GM19452 (cell line): ENCODE measurements at regions not wholly inside any gene's neighbourhood (a gene's known extent, or its start where the extent isn't known, plus 50 kb on each side); places are given as distances from the start of the nearest gene placed in this dataset.
"Not testable (repeated sequence)": the region's sequence is repeated elsewhere in the genome, so short reads cannot be mapped to it uniquely, and the experiment has no call there.

ENCODE experiments used
- ATAC-seq: cut with Tn5 transposase; IDR thresholded peaks from one replicate; pipeline ENCODE4 v1.9.1; 2021; ENCODE audit not compliant: unreplicated experiment

- no peak for ATAC-seq
Observed at GRCh38 chr20:58043236-58044140, 185.0 kb downstream of the ANKRD60 start.

GRCh38 chr20:58042591-58042990, 185.9 kb downstream of the ANKRD60 start:
- no peak for ATAC-seq

- ATAC-seq = no peak
Observed at GRCh38 chr20:58040447-58041290, 187.8 kb downstream of the ANKRD60 start.

GRCh38 chr20:58039274-58040092, 189.0 kb downstream of the ANKRD60 start:
- ATAC-seq = no peak

GRCh38 chr20:58038123-58038654, 190.3 kb downstream of the ANKRD60 start:
- ATAC-seq = no peak

- no peak for ATAC-seq
Observed at GRCh38 chr20:58037631-58038030, 190.8 kb downstream of the ANKRD60 start.

GRCh38 chr20:58033026-58033536, 195.4 kb downstream of the ANKRD60 start:
- ATAC-seq = no peak

- ATAC-seq = no peak
Observed at GRCh38 chr20:58032599-58032998, 195.9 kb downstream of the ANKRD60 start.

- ATAC-seq = not testable (repeated sequence)
Observed at GRCh38 chr20:58031350-58031749, 197.1 kb downstream of the ANKRD60 start.

- ATAC-seq = no peak
Observed at GRCh38 chr20:58028123-58028522, 200.3 kb downstream of the ANKRD60 start.

- no peak for ATAC-seq
Observed at GRCh38 chr20:58026361-58026760, 202.1 kb downstream of the ANKRD60 start.

GRCh38 chr20:58025233-58025632, 203.2 kb downstream of the ANKRD60 start:
- ATAC-seq = no peak

GRCh38 chr20:58024241-58024721, 204.2 kb downstream of the ANKRD60 start:
- no peak for ATAC-seq

GRCh38 chr20:58023781-58024180, 204.7 kb downstream of the ANKRD60 start:
- no peak for ATAC-seq

GRCh38 chr20:58023346-58023745, 205.1 kb downstream of the ANKRD60 start:
- no peak for ATAC-seq

- ATAC-seq = no peak
Observed at GRCh38 chr20:58022711-58023110, 205.7 kb downstream of the ANKRD60 start.

GRCh38 chr20:58021481-58021880, 207.0 kb downstream of the ANKRD60 start:
- no peak for ATAC-seq

- ATAC-seq = no peak
Observed at GRCh38 chr20:58020656-58021454, 207.6 kb downstream of the ANKRD60 start.

- no peak for ATAC-seq
Observed at GRCh38 chr20:58019850-58020625, 208.4 kb downstream of the ANKRD60 start.
